ENCODE measurements at regions not wholly inside any gene's neighbourhood (a gene's known extent, or its start where the extent isn't known, plus 50 kb on each side); places are given as distances from the start of the nearest gene placed in this dataset.

DNA sequence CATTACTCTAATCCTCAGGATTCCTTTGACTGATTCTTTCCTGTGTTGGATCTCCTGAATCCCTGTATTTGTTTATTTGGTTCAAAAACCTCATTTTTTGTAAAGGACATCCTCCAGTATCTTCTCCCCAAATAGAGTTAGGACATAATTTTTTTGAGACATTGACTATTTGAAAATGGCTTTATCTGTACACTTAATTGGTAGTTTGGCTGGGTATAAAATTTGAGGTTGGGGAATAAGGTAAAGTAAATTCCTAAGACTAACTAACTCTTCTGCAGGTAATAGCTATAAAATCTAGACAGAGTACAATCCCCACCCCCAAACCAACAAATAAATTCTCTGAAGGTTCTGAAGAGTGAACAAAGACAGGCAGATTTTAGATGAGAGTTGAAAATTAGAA lies 114.4 kb downstream of the CTTN start:
- H3K4me1 ChIP-seq (ENCODE audit: control insufficient read depth, insufficient read depth, low read length), result no peaks in the 10 kb centered on the region
- no peak overlapping the region for H3K9ac ChIP-seq (ENCODE audit: low read length)
- no peaks in the 10 kb centered on the region for H3K36me3 ChIP-seq (ENCODE audit: control insufficient read depth, insufficient read depth, low read length)
- no peaks in the 10 kb centered on the region for H3K27me3 ChIP-seq (ENCODE audit: control insufficient read depth, insufficient read depth, low read length)
- no peak overlapping the region for H3K27ac ChIP-seq (ENCODE audit: low read depth, low read length)
- H3K4me3 ChIP-seq (ENCODE audit: low read length), result no peak overlapping the region

DNA sequence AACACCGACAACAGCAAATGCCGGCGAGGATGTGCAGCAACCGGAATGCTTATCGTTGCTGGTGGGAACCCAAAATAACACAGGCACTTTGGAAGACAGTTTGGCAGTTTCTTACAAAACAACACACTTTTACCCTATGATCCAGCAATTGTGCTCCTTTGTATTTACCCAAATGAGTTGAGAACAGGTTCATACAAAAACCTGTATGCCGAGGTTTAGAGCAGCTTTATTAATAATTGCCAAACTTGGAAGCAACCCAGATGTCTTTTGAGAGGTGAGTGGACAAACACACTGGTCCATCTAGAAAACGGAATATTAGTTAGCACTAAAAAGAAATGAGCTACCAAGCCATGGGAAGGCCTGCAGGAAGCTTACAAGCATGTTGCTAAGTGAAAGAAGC lies 118.9 kb downstream of the CTTN start:
- H3K36me3 ChIP-seq (ENCODE audit: control insufficient read depth, insufficient read depth, low read length), result no peaks in the 10 kb centered on the region
- H3K27ac ChIP-seq (ENCODE audit: low read depth, low read length), result no peak overlapping the region
- no peak overlapping the region for H3K4me3 ChIP-seq (ENCODE audit: low read length)
- no peak overlapping the region for H3K9ac ChIP-seq (ENCODE audit: low read length)
- H3K4me1 ChIP-seq (ENCODE audit: control insufficient read depth, insufficient read depth, low read length), result no peaks in the 10 kb centered on the region
- H3K27me3 ChIP-seq (ENCODE audit: control insufficient read depth, insufficient read depth, low read length), result no peaks in the 10 kb centered on the region

DNA sequence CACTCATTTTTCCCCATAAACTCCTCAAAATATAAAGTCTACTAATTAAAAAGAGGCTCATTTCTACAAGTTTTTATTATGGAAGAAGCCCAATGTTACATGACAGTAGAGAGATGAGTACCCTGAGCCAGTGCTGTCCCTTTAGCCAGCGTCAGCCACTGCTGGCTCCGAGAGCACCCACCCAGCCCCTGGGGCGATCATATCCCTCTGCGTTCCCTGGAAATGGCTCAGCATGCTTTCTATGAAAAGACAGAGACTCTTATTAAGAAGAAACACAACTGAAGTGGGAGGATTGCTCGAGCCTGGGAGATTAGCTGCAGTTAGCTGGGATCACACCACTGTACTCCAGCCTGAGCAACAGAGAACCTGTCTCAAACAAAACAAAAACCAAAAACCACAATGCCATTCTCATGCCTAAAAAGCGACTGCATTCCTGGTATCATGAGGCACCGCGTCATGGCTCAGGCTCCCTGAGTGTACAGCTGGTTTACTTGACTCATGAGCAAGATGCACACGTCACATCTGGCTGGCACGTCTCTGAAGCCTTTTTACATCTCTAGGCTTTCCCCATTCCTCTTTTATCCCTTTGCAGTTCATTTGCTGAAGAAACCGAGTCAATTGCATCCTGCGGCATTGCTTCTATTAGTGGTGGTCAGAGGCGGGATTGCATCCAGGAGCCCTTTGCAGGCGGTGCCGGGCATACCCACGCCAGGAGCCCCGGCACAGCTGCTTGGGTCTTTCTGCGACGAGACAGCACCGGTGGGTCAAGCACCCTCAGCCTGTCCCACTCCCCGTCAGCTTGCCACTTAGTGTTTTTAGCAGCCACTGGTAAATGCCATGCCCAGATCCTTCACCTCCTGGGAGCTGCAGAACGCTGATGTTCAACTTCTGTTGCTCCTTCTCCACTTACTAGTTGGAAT lies 119.9 kb downstream of the CTTN start:
- Histone ChIP-seq H3K27ac (ENCODE audit: low read depth, low read length) (no peak overlapping the region), H3K9ac (ENCODE audit: low read length) (no peak overlapping the region), H3K4me1 (ENCODE audit: control insufficient read depth, insufficient read depth, low read length) (no peaks in the 10 kb centered on the region), H3K4me3 (ENCODE audit: low read length) (no peak overlapping the region), H3K27me3 (ENCODE audit: control insufficient read depth, insufficient read depth, low read length) (no peaks in the 10 kb centered on the region), H3K36me3 (ENCODE audit: control insufficient read depth, insufficient read depth, low read length) (no peaks in the 10 kb centered on the region)

DNA sequence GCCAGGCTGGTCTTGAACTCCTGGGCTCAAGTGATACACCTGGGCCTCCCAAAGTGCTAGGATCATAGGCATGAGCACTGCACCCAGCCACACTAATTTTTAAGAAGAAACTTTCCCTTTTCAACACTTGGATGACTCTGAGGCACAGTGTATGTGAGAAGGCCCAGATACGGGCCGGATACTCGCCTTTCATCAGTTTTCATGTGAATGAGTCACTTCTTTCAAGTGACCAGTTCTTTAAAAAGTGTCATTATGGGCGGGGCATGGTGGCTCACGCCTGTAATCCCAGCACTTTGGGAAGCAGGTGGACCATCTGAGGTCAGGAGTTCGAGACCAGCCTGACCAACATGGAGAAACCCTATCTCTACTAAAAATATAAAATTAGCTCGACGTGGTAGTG lies 120.8 kb downstream of the CTTN start:
- Histone ChIP-seq H3K4me1 (ENCODE audit: control insufficient read depth, insufficient read depth, low read length) (no peaks in the 10 kb centered on the region), H3K27ac (ENCODE audit: low read depth, low read length) (no peak overlapping the region), H3K36me3 (ENCODE audit: control insufficient read depth, insufficient read depth, low read length) (no peaks in the 10 kb centered on the region), H3K4me3 (ENCODE audit: low read length) (no peak overlapping the region), H3K9ac (ENCODE audit: low read length) (no peak overlapping the region), H3K27me3 (ENCODE audit: control insufficient read depth, insufficient read depth, low read length) (no peaks in the 10 kb centered on the region)

DNA sequence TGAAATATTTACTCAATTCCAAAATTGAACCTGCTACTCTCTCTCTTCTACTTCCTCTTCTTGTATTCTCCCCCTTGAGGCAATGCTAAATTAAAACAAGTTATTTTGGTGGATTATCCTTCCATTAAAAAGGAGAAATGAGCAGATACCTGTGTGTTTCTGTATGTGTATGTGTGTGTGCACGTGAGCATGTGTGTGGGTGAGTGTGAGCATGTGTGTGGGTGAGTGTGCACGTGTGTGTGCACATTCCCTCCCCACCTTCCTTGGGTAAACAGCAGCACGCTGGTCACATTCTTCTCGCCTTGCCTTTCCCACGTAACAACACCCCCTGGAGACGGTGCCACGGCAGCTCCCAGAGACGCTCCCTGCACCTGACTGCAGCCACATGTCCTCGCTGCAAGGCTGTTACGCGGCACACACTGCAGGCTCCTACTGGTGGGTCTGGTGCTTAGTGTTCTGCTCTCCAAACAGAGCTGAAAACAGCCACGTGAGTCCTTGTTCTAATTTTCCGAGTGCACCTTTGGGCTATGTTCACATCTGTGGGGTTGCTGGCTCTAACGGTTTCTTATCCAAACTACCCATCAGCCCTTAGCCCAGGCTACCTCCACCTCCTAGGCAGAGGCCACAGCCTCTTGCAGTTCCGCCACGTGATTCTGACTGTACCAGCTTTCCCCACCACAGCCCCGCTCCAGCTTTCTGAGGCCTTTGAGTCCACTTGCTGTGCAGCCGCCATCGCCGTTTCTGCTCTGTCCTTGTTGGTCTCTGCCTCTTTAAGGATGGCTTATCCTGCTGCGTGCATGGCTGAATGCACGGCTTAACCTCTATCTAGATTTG lies 123.4 kb downstream of the CTTN start:
- Histone ChIP-seq H3K4me3 (ENCODE audit: low read length) (no peak overlapping the region), H3K27ac (ENCODE audit: low read depth, low read length) (no peak overlapping the region), H3K4me1 (ENCODE audit: control insufficient read depth, insufficient read depth, low read length) (no peaks in the 10 kb centered on the region), H3K9ac (ENCODE audit: low read length) (no peak overlapping the region), H3K36me3 (ENCODE audit: control insufficient read depth, insufficient read depth, low read length) (no peaks in the 10 kb centered on the region), H3K27me3 (ENCODE audit: control insufficient read depth, insufficient read depth, low read length) (no peaks in the 10 kb centered on the region)

DNA sequence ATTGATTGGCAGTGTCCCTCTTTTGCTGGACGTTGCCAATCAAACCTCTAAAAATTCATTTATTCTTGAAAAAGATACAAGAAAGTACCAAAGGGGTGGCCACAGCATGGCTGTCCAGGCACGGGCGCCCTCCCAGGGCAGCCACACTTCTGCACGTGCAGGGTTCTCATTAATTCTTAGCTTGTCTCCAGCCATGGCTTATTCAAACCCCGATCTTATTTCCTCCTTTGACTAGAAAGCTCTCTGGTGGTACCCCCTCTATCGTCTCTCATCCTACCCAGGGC lies 123.9 kb downstream of the CTTN start:
- Histone ChIP-seq H3K27me3 (ENCODE audit: control insufficient read depth, insufficient read depth, low read length) (no peaks in the 10 kb centered on the region), H3K9ac (ENCODE audit: low read length) (no peak overlapping the region), H3K4me1 (ENCODE audit: control insufficient read depth, insufficient read depth, low read length) (no peaks in the 10 kb centered on the region), H3K36me3 (ENCODE audit: control insufficient read depth, insufficient read depth, low read length) (no peaks in the 10 kb centered on the region), H3K4me3 (ENCODE audit: low read length) (no peak overlapping the region), H3K27ac (ENCODE audit: low read depth, low read length) (no peak overlapping the region)

DNA sequence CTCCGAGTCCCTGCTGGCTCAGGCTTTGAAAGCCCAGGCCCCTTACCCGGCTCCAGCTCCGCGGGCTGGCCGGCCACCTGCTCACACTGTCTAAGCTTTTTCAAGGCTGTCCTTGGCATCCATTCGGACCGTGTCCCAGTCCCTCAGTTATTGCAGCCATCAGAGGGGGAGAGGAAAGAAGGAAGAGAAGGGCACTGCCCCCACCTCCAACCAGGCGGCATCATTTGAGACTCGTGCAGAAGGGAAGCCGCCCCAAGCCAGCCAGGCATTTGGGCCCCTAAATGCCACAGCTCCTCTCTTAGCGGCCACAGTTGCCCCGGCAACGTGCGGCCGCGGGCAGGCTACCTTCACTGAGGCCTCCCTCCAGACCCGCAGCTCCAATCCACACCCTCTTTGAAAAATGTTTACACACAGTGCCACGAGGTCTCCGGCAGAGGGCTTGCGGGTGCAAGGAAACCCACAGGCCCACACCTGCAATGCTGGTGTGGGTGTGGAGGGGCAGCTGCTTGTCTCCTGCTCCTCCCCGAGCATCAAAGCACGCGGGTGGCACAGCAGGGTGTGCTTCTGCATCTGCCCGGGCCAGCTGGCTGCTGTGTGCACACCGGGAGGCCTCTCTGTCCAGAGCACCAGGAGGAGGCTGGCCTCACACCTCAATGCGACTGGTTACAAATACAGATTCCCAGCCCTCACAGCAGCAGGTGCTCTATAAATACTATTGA lies 124.4 kb downstream of the CTTN start:
- no peaks in the 10 kb centered on the region for H3K36me3 ChIP-seq (ENCODE audit: control insufficient read depth, insufficient read depth, low read length)
- no peaks in the 10 kb centered on the region for H3K4me1 ChIP-seq (ENCODE audit: control insufficient read depth, insufficient read depth, low read length)
- H3K4me3 ChIP-seq (ENCODE audit: low read length), result no peak overlapping the region
- H3K9ac ChIP-seq (ENCODE audit: low read length), result no peak overlapping the region
- no peaks in the 10 kb centered on the region for H3K27me3 ChIP-seq (ENCODE audit: control insufficient read depth, insufficient read depth, low read length)
- H3K27ac ChIP-seq (ENCODE audit: low read depth, low read length), result no peak overlapping the region

DNA sequence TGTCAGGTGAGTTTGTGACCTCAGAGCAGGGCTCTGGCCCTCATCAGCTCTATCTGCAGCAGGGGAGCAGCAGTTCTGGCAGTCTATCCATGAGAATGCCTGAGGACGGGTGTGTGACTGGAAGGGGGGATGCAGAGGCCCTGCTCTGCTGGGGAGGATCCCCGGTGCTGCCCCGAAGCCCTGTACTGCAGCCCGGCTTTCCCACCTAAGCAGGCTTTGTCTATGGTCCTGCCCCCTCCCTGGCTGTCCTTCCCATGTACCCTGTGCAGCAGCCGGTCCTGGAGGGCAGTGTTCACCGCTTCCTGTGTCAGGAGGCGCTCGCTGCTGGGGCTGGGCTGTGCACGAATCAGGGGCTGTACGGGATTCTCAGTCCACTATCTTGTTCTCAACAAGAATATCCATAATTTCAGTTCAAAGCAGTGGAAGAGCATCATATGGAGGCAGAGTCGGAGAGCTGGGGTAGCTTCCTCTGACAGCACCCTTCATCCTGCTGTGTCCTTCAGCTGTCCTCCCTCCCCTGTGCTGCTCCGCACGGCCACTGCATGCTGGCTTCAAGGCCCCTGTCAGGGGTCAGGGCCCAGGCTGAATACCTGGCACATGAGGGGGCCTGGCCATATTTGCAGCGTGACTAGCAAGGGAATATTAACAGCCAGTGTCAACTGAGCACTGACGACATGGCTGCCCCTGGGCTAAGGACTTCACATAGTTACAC lies 125.2 kb downstream of the CTTN start:
- Histone ChIP-seq H3K4me3 (ENCODE audit: low read length) (no peak overlapping the region), H3K27ac (ENCODE audit: low read depth, low read length) (no peak overlapping the region), H3K36me3 (ENCODE audit: control insufficient read depth, insufficient read depth, low read length) (no peaks in the 10 kb centered on the region), H3K9ac (ENCODE audit: low read length) (no peak overlapping the region), H3K27me3 (ENCODE audit: control insufficient read depth, insufficient read depth, low read length) (no peaks in the 10 kb centered on the region), H3K4me1 (ENCODE audit: control insufficient read depth, insufficient read depth, low read length) (no peaks in the 10 kb centered on the region)

DNA sequence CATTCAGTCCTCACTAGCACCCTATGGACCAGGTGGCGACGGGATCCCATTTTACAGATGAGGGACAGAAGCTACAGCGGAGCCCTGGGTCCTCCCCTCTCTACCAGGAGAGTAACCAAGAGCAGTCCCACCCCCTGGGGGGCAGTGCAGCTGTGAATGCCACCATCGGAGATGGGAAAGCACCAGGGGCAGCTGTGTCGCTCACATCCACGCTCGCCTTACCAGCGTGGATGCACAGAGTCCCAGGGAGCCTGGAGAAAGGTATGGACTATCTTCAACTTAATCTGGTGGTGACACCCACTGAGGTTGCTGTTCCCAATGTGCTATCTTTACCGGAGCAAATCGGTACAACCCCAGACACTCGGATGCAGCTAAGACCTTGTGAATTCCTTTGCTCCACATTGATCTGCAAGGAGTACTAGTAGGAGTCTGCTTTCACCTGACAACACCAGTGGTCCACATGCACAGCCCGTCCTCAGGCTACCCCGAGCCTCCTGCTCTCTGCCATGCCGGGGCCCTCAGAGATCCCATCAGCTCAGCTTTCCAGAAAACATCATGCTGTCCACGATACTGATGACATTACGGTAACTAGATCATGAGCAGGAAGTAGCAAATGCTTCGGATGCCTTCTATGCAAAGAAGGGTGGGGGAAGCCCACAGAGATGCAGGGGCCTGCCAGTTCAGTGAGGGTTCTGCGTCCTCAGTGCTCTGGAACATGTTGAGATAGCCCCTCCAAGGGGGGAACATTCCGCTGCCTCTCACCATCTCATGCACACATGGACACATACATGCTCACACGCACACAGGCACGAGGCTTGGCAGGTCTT lies 126.0 kb downstream of the CTTN start:
- H3K27me3 ChIP-seq (ENCODE audit: control insufficient read depth, insufficient read depth, low read length), result no peaks in the 10 kb centered on the region
- H3K4me1 ChIP-seq (ENCODE audit: control insufficient read depth, insufficient read depth, low read length), result no peaks in the 10 kb centered on the region
- no peak overlapping the region for H3K4me3 ChIP-seq (ENCODE audit: low read length)
- no peaks in the 10 kb centered on the region for H3K36me3 ChIP-seq (ENCODE audit: control insufficient read depth, insufficient read depth, low read length)
- no peak overlapping the region for H3K9ac ChIP-seq (ENCODE audit: low read length)
- H3K27ac ChIP-seq (ENCODE audit: low read depth, low read length), result no peak overlapping the region

DNA sequence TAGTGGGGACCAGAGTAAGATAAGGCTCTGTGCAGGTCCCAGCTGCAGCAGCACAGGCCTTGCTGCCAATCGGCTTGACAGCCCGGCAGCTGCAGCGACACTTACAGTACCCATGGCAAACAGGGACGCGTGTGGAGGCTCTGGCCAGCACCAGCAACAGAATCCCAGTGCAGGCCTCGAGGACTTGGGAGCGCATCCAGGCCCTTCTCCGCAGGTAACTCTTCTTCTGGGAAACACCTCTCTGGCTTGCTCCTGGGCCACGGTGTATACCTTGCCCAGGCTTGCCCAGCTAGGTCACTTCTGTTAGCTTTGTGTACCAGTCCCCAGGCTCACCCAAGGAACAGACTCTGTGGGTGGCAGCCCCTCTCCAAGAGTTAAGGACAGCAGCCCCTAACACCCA lies 126.7 kb downstream of the CTTN start:
- no peak overlapping the region for H3K27ac ChIP-seq (ENCODE audit: low read depth, low read length)
- no peaks in the 10 kb centered on the region for H3K27me3 ChIP-seq (ENCODE audit: control insufficient read depth, insufficient read depth, low read length)
- no peaks in the 10 kb centered on the region for H3K36me3 ChIP-seq (ENCODE audit: control insufficient read depth, insufficient read depth, low read length)
- H3K9ac ChIP-seq (ENCODE audit: low read length), result no peak overlapping the region
- no peaks in the 10 kb centered on the region for H3K4me1 ChIP-seq (ENCODE audit: control insufficient read depth, insufficient read depth, low read length)
- no peak overlapping the region for H3K4me3 ChIP-seq (ENCODE audit: low read length)

DNA sequence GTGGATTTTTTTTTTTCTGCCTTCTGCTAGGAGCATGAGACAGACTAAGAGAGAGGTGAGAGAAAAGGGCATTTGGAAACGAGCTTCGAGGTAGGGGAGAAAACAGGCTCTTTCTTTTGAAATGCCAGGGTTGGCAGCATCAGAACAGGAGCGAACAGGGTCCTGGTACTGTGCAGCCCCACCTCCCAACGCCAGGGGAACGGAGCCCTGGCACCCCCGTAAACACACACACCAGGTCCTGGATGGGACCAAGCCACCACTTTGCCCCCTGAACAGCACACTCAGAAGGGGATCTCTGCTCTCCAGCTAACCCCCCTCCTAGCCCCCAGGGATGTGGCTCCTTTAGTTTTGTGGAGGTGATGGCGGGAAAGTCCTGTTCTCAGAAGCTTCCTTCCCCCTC lies 127.1 kb downstream of the CTTN start:
- Histone ChIP-seq H3K4me3 (ENCODE audit: low read length) (no peak overlapping the region), H3K27me3 (ENCODE audit: control insufficient read depth, insufficient read depth, low read length) (no peaks in the 10 kb centered on the region), H3K27ac (ENCODE audit: low read depth, low read length) (no peak overlapping the region), H3K4me1 (ENCODE audit: control insufficient read depth, insufficient read depth, low read length) (no peaks in the 10 kb centered on the region), H3K36me3 (ENCODE audit: control insufficient read depth, insufficient read depth, low read length) (no peaks in the 10 kb centered on the region), H3K9ac (ENCODE audit: low read length) (no peak overlapping the region)

Measured in rectal smooth muscle tissue (tissue), 1 donor.